GM19438 (cell line): ENCODE measurements at regions not wholly inside any gene's neighbourhood (a gene's known extent, or its start where the extent isn't known, plus 50 kb on each side); places are given as distances from the start of the nearest gene placed in this dataset.

Experiments used
- ATAC-seq: cut with Tn5 transposase; IDR thresholded peaks from one replicate; pipeline ENCODE4 v1.9.1; 2021; ENCODE audit warnings: low read depth; ENCODE audit not compliant: unreplicated experiment

DNA sequence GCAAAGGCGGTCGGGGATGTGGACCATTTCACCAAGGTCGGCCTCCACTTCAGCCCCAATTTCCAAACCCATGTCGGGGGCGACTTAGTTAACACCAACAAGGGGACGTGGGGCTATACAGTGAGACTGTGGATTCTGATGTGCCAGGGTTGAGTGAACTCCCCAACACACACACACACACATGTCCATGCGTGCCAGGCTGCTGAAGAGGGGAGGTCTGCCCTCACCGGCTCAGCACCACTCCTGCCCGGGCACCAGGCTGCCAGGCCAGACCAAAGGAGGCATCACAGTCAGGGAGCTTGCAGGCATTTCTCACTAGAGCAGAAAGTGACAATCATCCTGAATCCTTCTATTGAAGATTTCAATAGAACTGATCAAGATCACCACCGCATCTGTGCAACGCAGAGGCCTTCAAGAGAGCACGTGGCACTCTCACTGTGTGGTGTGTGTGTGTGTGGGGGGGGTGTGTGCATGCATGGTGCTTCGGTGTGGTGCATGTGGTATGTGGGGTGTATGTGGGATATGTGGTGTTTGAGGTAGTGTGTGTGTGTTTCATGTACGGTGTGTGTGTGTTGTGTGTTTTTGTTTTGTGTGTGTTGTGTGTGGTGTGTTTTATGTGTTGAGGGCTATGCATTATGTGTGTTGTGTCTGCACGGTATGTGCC, 403.5 kb upstream of the RNF32 start:
- no peak for ATAC-seq

DNA sequence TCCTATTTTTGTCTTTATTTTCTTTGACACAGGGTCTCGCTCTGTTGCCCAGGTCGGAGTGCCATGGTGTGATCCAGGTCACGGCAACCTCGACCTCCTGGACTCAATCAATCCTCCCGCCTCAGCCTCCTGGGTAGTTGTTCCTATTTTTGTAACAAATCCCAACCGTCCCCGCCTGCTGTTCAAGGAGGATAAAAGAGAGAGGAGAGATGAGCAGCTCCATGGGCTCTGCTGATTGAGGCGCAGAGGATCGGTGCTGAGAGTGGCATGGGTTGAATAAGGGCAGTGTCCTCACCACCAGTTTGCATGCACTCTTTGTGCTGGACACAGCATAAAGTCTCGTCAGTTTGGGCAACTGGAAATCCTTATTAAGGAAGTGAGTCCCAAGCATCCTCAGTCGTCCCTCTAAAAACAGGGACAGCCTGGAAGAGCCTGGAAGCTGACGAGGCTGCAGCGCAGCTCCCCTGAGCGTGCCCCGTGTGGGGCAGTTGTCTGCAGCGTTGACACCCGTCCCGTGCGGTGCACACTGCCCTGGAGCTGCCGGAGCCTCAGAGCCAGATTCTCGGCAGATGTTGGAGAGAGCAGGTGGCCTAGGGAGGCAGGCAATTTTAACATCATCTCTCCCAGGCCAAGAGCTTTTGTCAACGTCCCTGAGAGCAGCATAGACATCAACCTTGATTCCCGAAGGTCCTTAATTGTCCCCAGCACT, 404.2 kb upstream of the RNF32 start:
- ATAC-seq, result no peak

DNA sequence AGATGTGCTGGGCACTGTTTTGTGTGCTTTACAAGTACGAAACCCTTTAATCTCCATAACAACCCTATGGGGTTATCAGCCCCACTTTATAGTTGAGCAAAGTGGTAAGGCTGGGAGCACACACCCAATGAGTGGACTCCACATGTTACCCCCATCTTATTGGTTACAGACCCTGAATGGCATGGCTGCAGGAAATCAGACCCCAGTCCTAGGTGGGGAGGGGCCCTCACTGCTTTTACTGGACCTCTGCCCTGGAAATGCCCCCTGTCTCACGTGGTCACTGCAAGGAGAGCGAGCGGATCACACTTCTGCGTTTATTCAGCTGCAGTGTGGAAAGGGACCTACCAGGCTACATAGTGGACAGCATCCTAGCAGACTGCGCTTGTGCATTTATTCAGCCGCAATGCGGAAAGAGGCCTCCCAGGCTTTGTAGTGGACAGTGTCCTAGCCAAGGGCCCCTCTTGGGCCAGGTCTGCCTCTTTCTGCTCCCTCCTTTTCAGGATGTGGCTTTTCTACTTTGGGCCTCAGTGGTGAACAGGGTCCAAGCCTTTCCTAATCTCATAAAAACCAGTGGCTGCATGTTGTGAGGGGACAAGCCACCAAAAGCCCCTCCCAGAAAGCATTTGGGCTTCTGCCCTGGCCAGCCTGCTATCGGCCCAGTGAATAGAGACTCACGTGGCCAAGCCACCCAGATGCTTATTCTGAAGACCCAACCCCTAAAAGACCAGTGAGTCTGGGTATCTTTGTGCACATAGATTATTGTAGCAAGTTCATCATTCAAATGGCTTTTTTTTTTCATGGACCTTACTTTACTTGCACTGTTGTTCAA, 405.7 kb upstream of the RNF32 start:
- no peak for ATAC-seq

DNA sequence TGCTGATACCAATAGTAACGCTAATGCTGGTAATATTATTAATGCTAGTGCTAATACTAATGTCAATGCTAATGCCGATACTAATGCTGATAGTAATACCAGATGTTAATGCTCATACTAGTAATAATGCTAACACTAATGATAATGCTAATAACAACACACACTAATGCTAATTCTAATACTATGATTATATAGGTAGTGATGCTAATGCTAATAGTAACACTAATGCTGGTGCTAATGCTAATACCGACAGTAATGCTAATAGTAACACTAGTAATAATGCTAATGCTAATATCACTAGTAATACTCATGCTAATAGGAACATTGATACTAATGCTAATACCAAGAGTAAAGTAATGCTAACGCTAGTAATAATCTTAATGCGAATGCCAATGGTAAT, 406.4 kb upstream of the RNF32 start:
- ATAC-seq, result no peak

DNA sequence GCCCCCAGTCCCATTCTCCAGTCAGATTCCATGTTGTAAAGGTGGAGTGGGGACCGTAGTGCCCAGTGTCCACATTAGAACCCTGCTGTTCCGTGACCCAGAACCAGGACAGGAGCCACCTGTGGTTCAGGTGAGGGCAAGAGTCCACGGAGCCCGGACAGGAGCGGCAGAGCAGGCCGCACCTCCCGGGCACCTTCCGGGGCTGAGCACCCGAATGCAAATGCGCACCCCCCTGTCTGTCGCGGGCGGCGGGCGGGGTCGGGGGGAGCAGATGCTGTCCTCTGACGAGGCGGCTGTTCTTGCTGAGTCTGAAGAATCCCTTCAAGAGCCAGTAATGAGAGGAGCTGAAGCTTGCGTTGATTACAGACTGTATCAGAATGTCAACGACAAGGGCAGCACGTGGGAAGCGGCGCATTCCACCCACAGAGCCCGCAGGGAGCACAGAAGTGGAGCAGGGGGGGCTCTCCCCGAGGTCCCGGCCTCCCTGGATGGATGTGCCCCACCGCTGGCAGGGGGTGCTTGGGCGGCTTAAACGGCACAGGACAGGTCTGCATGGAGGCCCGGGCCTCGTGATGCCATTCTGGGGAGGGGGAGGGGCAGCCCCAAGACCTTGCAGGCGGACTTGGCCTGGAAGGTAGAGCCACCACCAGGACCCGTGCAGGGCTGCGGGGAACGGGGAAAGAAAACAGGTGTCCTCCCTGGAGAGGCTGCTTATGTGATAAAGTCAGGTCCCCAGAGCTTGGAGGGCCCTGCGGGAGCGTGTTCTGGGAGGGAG, 407.5 kb upstream of the RNF32 start:
- no peak for ATAC-seq

DNA sequence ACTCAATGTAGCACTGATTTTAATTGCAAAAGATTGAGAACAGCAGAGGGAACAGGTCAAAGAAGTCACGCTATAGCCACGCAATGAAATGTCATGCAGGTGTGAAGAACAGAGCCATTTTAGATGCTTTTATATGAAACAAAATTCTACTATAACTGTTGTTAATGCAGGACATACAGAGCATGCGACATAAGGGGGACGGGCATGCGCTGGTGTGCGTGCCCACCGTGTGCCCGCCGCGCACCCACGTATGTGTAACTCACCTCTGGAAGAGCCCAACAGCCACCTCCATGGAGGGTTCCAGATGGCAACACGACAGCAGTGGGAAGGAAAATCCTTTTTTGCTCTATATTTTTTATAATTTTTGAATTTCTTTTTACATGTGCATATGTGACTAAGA, 410.0 kb upstream of the RNF32 start:
- no peak for ATAC-seq

DNA sequence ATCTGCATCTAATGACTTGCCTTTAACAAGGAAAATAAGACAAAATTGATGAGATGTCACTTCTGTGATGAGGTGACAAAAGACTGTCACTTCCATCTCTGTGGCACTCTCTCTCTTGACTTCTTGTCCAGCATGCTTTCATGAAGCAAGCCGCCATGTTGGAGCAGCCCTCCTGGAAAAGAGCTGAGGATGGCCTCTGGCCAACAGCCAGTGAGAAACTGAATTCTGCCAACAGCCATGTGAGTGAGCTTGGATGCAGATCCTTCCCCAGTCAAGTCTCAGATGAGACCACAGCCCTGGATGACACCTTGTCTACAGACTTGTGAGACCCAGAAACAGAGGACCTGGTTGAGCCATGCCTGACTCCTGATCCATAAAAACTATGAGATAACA, 412.6 kb upstream of the SHH start:
- ATAC-seq, result no peak

DNA sequence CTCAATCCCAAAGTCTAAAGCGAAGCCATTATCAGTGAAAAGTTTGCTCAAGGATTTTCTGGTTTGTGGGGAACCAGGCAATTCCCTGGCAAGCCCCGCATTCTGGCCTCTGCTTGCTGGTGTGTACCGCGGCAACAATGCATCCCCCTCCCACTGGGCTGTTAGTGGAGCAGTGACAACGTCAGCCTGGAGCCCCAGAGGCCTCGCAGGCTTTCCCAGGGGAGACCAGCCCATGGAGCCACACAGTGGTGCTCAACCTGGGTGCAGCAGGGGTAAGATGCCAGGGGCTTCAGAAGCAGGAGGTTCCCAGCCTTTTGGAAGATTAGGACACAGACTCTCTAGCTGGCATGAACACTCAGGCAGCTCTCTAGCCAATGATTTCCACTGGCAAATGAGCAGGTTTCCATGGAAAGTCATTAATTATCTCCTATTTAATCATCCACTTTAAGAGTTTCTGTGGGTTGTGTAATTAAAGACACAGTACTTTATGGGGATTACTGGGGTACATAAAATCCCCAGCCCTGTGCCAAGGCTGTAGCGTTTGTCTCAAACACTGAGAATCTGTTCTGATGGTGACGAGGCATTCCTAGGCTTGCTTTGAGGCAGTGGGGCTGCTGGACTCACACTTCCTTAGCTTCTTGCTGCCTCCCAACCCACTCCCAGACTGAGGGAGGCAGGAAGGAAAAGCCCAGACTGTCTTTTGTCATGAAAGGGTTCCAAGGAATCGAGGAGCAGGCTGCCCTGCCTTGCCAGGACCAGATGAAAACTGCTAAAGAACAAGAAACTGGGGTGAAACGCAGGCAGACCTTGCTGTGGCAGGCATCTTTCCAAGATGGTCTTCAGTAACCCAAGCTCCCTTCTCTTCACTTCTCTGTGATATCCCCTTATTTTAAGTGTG, 411.9 kb upstream of the SHH start:
- ATAC-seq, result no peak

DNA sequence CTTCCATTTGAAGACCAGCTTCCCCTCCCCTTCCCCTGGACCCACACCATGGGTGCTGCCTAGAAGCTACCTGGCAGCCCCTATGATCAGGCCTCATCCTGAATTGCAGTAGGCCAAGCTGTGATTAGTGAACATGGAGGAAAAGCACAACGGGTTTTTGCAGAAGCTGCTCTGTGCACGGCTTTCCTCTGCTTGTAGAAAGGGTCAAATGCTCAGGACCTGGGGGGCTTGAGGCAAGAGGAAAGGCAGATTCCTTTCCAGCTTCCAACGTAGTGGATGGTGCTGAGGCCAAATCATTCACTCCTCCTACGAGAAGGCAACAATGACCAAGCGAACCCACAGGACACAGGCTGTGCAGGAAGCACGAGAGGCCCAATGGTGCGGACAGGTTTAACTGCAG, 410.3 kb upstream of the SHH start:
- ATAC-seq, result no peak

DNA sequence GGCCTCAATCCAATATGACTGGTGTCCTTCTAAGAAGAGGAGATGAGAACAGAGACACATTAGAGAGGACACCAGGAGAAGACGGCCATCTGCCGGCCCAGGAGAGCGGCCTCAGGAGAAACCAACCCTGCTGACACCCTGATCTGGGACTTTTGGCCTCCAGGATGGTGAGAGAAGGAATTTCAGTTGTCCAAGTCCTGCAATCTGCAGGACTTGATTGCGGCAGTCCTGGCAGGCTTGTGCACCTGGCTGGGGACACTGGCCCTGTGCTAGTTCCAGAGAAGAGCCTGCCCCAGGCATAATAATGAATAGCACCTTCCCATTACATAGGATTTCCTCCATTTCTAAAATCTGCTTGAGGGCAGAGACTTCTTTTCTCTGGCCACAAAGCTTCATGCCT, 409.9 kb upstream of the SHH start:
- ATAC-seq, result no peak

DNA sequence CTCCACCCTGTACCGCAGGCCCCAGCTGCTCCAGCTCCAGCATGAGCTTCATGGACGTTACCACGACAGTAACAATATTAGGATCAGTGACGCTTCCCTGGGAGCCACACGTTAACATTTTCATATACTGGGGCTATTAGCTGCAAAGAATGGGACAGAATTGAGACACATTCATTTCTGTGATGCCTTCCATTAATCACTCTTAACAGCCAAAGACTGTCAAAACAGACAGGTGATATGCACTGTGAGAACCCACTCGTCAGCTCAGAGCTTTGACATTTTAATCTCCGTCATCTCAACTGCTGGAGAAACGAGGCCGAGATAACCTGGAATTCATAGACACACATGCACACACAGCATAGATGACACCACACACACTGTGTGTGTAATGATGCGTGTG, 408.4 kb upstream of the SHH start:
- no peak for ATAC-seq

DNA sequence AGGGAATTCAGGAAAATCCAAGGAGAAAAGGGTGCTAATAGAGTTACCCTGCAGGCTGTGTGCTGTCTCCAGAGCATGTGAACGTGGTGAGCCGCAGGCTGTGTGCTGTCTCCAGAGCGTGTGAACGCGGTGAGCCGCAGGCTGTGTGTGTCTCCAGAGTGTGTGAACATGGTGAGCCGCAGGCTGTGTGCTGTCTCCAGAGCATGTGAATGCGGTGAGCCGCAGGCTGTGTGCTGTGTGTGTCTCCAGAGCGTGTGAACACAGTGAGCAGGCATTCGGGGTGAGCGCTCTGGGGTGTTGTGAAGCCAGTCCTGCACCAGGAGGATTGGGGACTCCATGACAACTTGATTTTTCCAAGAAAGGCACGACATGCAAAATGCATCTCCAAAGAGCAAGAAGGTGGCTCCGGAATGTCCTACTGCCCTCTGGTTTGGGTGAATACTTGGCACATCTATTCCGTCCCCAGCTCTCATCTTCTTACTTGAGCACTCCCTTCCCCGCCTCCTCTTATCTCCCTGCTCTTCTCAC, 407.9 kb upstream of the SHH start:
- no peak for ATAC-seq

DNA sequence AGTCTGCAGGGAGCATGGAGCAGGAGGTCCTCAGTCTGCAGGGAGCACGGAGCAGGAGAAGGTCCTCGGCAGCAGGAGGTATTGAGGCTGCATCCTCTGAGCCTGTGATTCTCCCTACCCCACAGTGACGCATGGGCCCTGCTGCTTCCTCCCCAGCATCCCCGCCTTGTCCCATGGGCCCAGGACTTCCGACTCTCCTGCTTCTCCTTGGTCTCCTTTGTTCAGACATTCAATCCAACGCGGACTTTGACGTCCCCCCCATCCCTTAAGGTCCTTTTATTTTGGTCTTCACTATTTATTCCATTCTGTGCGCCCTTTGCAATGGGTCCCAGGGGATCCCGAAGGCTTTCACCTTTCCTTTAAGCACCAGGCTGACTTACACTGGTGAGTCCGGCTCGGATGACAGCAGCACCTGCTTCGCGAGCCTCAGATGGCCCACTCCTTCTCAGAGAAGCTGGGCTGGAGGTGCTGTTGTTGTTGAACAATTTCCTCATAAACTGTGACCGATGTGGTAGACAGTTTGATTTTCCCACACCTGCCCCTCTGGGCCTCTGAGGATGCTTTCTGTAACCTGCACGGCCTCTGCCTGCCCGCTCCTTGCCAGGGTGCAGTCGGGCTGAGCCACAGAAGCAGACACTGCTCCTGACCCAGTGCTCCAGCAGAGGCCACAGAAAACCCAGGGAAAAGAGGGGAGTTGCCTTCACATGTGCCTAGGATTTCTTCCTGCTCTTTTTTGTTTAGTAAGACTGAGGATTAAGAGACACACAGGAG, 407.2 kb upstream of the SHH start:
- ATAC-seq, result no peak

DNA sequence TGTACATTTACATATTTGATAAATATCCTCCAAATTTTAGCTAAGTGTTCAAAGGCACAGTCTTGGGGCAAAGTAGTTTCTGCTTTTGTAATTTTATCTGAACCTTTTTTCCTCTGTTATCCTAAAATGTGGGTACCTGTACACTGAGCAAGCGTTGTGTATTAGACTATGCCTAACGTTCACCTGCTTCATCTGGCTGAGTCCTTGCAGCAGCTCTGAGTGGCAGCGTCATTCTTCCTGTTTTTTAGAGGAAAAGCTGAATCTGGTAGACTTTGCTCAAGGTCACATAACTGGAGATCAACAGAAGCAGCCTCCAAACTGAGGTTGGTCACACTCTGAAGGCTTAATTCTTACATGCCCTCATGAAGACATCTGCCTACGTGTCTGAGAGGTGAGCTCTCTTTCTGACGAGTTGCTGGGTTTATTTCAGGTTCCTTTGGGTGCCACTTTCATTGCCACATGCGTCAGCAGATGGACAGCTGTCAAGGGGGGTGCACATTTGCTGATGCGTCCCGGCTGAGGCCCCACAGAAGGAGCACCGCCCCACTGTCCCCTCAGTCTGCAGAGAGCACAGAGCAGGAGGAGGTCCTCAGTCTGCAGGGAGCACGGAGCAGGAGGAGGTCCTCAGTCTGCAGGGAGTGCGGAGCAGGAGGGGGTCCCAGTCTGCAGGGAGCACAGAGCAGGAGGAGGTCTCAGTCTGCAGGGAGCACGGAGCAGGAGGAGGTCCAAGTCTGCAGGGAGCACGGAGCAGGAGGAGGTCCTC, 406.5 kb upstream of the SHH start:
- no peak for ATAC-seq

DNA sequence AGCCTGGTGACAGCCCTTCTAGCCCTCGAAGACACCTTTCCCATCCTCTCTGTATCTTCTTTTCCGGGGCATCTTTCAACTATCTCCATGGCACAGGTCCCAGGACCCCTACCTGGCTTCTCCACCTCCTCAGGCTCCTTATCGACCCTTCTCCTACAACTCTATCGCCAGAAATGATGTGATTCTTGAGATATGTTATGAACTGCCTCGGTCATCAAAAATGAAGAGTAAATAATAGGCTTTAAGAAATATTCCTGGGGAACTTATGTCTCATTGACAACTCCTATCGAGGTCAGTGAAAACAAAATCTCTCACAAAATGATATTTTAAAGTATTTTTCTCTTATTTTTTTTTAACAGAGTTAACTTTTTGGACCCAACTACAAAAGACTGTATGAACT, 405.5 kb upstream of the SHH start:
- ATAC-seq, result no peak

DNA sequence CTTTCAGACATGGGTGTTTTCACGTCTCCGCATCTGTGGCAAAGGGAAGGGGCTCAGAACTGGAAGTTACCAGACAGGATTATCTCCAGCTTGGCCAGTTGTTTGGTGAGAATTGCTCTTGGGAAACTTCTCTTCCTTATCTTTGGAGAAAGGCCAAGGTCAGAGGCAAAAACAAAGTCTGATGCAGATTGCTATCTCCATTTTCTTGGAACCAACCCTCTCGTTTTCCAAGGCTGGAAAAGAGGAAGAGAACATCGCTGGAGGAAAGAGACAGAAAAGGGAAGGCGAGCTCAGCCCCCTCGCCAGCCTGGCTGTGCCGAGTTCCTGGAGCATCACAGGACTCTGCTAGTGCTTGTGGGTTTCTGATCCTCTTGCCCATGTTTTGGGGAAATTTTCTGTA, 396.8 kb upstream of the SHH start:
- no peak for ATAC-seq

DNA sequence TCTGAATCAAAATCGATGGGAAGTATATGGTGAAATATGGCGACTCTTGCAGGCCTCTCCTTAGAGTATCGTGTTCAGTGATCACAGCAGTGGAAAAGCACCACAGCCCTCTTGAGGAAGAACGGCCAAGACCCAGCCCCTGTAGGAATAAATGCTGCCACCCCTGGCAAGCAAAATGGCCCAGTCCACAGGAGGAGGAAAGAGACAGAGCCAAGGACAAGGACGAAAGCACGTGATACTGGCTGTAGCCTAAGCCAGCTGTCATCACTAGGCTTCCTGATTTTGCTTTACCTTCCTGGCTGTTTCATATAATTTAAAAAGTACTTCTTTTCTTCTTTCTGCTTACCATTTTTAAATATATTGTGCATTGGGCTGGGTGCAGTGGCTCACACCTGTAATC, 395.0 kb upstream of the SHH start:
- no peak for ATAC-seq

DNA sequence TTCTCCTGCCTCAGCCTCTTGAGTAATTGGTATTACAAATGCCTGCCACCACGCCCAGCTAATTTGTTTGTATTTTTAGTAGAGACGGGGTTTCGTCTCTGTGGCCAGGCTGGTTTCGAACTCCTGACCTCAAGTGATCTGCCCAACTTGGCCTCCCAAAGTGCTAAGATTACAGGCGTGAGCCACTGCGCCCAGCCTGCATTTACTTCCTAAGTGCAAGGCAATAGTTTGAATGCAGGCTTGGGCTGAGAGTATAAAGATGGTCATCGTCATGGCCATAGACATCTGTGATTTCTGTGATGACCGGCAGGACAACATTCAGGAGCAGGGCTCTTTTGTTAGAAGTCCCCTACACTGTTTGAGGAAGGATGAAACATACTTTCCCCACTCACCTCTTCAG, 393.9 kb upstream of the SHH start:
- no peak for ATAC-seq
